T-cell (primary cell): ENCODE measurements at regions not wholly inside any gene's neighbourhood (a gene's known extent, or its start where the extent isn't known, plus 50 kb on each side); places are given as distances from the start of the nearest gene placed in this dataset.

ENCODE experiments used
- ATAC-seq, 4 experiments: fragments of 200-7000 bp in 3 of 4; fragments of 150-1000 bp in 1 of 4; cut with Tn5 transposase; replicated peaks in 1 of 4; 1 replicate in 3 of 4; 2 replicates in 1 of 4; pipeline ENCODE4 v1.10.0; 2021; ENCODE audit warnings: moderate library complexity in 3 of 4, mild to moderate bottlenecking in 2 of 4, moderate number of reproducible peaks in 1 of 4
- CTCF ChIA-PET, 2 donors: fragments of 300-600 bp; sonication (Branson Sonifier 250); formaldehyde crosslinking; loops; one replicate each; lab custom pipeline; 2022; ENCODE audit warnings: antibody characterized with exemption in 2 of 2; lab: Charles Lee
- POLR2A ChIA-PET, 2 donors: fragments of 300-600 bp; sonication (Branson Sonifier 250); formaldehyde crosslinking; loops; one replicate each; lab custom pipeline; 2022; ENCODE audit warnings: antibody characterized with exemption in 2 of 2; lab: Charles Lee
- DNase-seq, 35 experiments: peaks; one replicate each; pipeline versions ENCODE4 v3.0.0 to v3.0.0-alpha.2; 2013 to 2023
- H3K27ac ChIP-seq: one replicate; pipeline ENCODE4 v1.5.1; 2013; ENCODE audit warnings: low read length
- H3K27me3 ChIP-seq, 2 experiments: replicated peaks in 1 of 2; 1 replicate in 1 of 2; 2 replicates in 1 of 2; pipeline versions ENCODE4 v1.6.1 to v1.7.0; 2013; ENCODE audit warnings: low read length in 1 of 2, mixed read lengths in 1 of 2; ENCODE audit not compliant: control insufficient read depth in 2 of 2, insufficient read depth in 2 of 2; ENCODE audit errors: extremely low read depth in 1 of 2
- H3K36me3 ChIP-seq, 2 donors: 1 replicate in 1 of 2; 2 replicates in 1 of 2; pipeline versions ENCODE4 v1.6.1 to v1.7.0; 2013; ENCODE audit warnings: low read length in 1 of 2; ENCODE audit not compliant: control insufficient read depth in 2 of 2, insufficient read depth in 1 of 2; ENCODE audit errors: extremely low read depth in 1 of 2
- H3K4me1 ChIP-seq, 2 experiments: 1 replicate in 1 of 2; 2 replicates in 1 of 2; pipeline versions ENCODE4 v1.6.1 to v1.7.0; 2013; ENCODE audit warnings: low read length in 2 of 2, mixed read lengths in 1 of 2; ENCODE audit not compliant: insufficient read depth in 2 of 2, control insufficient read depth in 1 of 2; ENCODE audit errors: extremely low read depth in 1 of 2
- H3K4me3 ChIP-seq, 2 donors: 1 replicate in 1 of 2; 2 replicates in 1 of 2; pipeline versions ENCODE4 v1.5.1 to v1.7.0; 2013; ENCODE audit warnings: mild to moderate bottlenecking in 2 of 2, low read length in 1 of 2, moderate library complexity in 1 of 2; ENCODE audit not compliant: control insufficient read depth in 1 of 2; ENCODE audit errors: extremely low read depth in 1 of 2
- H3K9me3 ChIP-seq: 2 replicates; pipeline ENCODE4 v1.7.0; 2013
- H3K27ac Mint-ChIP-seq, 2 donors: one replicate each; pipeline ENCODE4 v1.8.0; 2020 to 2021; ENCODE audit warnings: mild to moderate bottlenecking in 2 of 2, mixed read lengths in 2 of 2
- H3K27me3 Mint-ChIP-seq, 2 donors: one replicate each; pipeline ENCODE4 v1.8.0; 2021 to 2022; ENCODE audit warnings: mixed read lengths in 2 of 2
- H3K36me3 Mint-ChIP-seq: one replicate; pipeline ENCODE4 v1.8.0; 2021; ENCODE audit warnings: mixed read lengths
- H3K4me1 Mint-ChIP-seq, 3 donors: one replicate each; pipeline ENCODE4 v1.8.0; 2020 to 2022; ENCODE audit warnings: mixed read lengths in 3 of 3, mild to moderate bottlenecking in 1 of 3
- H3K4me3 Mint-ChIP-seq, 3 donors: one replicate each; pipeline ENCODE4 v1.8.0; 2020 to 2022; ENCODE audit warnings: mild to moderate bottlenecking in 3 of 3, mixed read lengths in 3 of 3, moderate library complexity in 3 of 3
- H3K9me3 Mint-ChIP-seq, 3 donors: one replicate each; pipeline ENCODE4 v1.8.0; 2020 to 2022; ENCODE audit warnings: mixed read lengths in 3 of 3
- whole genome bisulfite sequencing: methylation state at CpG from one replicate; pipeline ENCODE4 v1.1.5; 2013; ENCODE audit warnings: missing lambda C conversion rate; ENCODE audit not compliant: insufficient coverage; 5-methylcytosine and 5-hydroxymethylcytosine counted together

- no peaks in the 10 kb centered on the region for H3K27me3 ChIP-seq
- no peak overlapping the region for H3K4me3 ChIP-seq
- no peaks in the 10 kb centered on the region for H3K9me3 Mint-ChIP-seq
- no peaks in the 10 kb centered on the region for H3K4me1 ChIP-seq
- no peaks in the 10 kb centered on the region for H3K9me3 ChIP-seq
- WGBS: no CpG with 5 or more reads among the region's 4 CpGs
- DNase-seq (no peak), ATAC-seq (no peak)
- no peaks in the 10 kb centered on the region for H3K27me3 Mint-ChIP-seq
- no peak overlapping the region for H3K4me3 Mint-ChIP-seq
- H3K36me3 ChIP-seq: no peaks in the 10 kb centered on the region
- no peaks in the 10 kb centered on the region for H3K4me1 Mint-ChIP-seq
- CTCF ChIA-PET: no interaction called here
- H3K27ac ChIP-seq: no peak overlapping the region
- H3K36me3 Mint-ChIP-seq: no peaks in the 10 kb centered on the region
- POLR2A ChIA-PET: no interaction called here
- no peak overlapping the region for H3K27ac Mint-ChIP-seq
Observed at GRCh38 chr4:13990596-13991589, 363.4 kb upstream of the BOD1L1 start.

- Mint-ChIP-seq H3K4me1 (no peaks in the 10 kb centered on the region), H3K27me3 (no peaks in the 10 kb centered on the region), H3K36me3 (no peaks in the 10 kb centered on the region), H3K9me3 (no peaks in the 10 kb centered on the region), H3K27ac (no peak overlapping the region), H3K4me3 (no peak overlapping the region)
- Histone ChIP-seq H3K36me3 (no peaks in the 10 kb centered on the region), H3K27ac (no peak overlapping the region), H3K9me3 (no peaks in the 10 kb centered on the region), H3K27me3 (no peaks in the 10 kb centered on the region), H3K4me3 (no peak overlapping the region), H3K4me1 (no peaks in the 10 kb centered on the region)
- CTCF ChIA-PET: no interaction called here
- no peak for DNase-seq
- POLR2A ChIA-PET: no interaction called here
- no peak for ATAC-seq
- WGBS: 82% methylated on average over 1 of the region's 2 CpGs
Observed at GRCh38 chr4:13992041-13992440, 364.5 kb upstream of the BOD1L1 start.

GRCh38 chr4:13992975-13993520 is 365.5 kb upstream of the BOD1L1 start:
- ATAC-seq: no peak
- POLR2A ChIA-PET: no interaction called here
- Histone ChIP-seq H3K9me3 (no peaks in the 10 kb centered on the region), H3K4me1 (no peaks in the 10 kb centered on the region), H3K27me3 (no peaks in the 10 kb centered on the region), H3K27ac (no peak overlapping the region), H3K36me3 (no peaks in the 10 kb centered on the region), H3K4me3 (no peak overlapping the region)
- no peaks in the 10 kb centered on the region for H3K36me3 Mint-ChIP-seq
- no peaks in the 10 kb centered on the region for H3K27me3 Mint-ChIP-seq
- CTCF ChIA-PET: no interaction called here
- no peaks in the 10 kb centered on the region for H3K4me1 Mint-ChIP-seq
- H3K27ac Mint-ChIP-seq: no peak overlapping the region
- no CpG with 5 or more reads among the region's 1 CpG for WGBS
- no peaks in the 10 kb centered on the region for H3K9me3 Mint-ChIP-seq
- H3K4me3 Mint-ChIP-seq: no peak overlapping the region
- DNase-seq: no peak

GRCh38 chr4:13994016-13994415 is 366.5 kb upstream of the BOD1L1 start:
- Mint-ChIP-seq H3K36me3 (no peaks in the 10 kb centered on the region), H3K4me1 (no peaks in the 10 kb centered on the region), H3K27me3 (no peaks in the 10 kb centered on the region), H3K27ac (no peak overlapping the region), H3K4me3 (no peak overlapping the region), H3K9me3 (peaks cover 0 to 3% (median 0%) of the 10 kb centered on the region in 3 donors)
- H3K27me3 ChIP-seq: no peaks in the 10 kb centered on the region
- no CpG with 5 or more reads among the region's 2 CpGs for WGBS
- DNase-seq (no peak), ATAC-seq (no peak)
- POLR2A ChIA-PET: no interaction called here
- H3K36me3 ChIP-seq: no peaks in the 10 kb centered on the region
- no peaks in the 10 kb centered on the region for H3K4me1 ChIP-seq
- no peaks in the 10 kb centered on the region for H3K9me3 ChIP-seq
- no peak overlapping the region for H3K27ac ChIP-seq
- H3K4me3 ChIP-seq: no peak overlapping the region
- CTCF ChIA-PET: interaction anchor here in 1 of 2 donors (0.6 kb wide), 2 partner anchors 29 to 1166 kb away, joined by 3 read pairs; no protein-coding TSS in a partner anchor

- H3K4me3 Mint-ChIP-seq: no peak overlapping the region
- H3K9me3 ChIP-seq: no peaks in the 10 kb centered on the region
- ChIA-PET CTCF (no interaction called here), POLR2A (no interaction called here)
- peaks cover 6 to 28% (median 25%) of the 10 kb centered on the region in 3 donors for H3K9me3 Mint-ChIP-seq
- no peaks in the 10 kb centered on the region for H3K4me1 ChIP-seq
- no peaks in the 10 kb centered on the region for H3K36me3 ChIP-seq
- WGBS: 70% methylated on average over 2 of the region's 3 CpGs
- ATAC-seq: no peak
- no peak overlapping the region for H3K27ac ChIP-seq
- no peak for DNase-seq
- H3K4me3 ChIP-seq: no peak overlapping the region
- peaks cover 0 to 3% of the 10 kb centered on the region in 2 donors for H3K27me3 Mint-ChIP-seq
- H3K27ac Mint-ChIP-seq: no peak overlapping the region
- no peaks in the 10 kb centered on the region for H3K4me1 Mint-ChIP-seq
- no peaks in the 10 kb centered on the region for H3K36me3 Mint-ChIP-seq
- H3K27me3 ChIP-seq: no peaks in the 10 kb centered on the region
Observed at GRCh38 chr4:13998850-13999445, 371.4 kb upstream of the BOD1L1 start.

GRCh38 chr4:14000091-14000814 is 372.7 kb upstream of the BOD1L1 start:
- Histone ChIP-seq H3K36me3 (no peaks in the 10 kb centered on the region), H3K27ac (no peak overlapping the region), H3K9me3 (no peaks in the 10 kb centered on the region), H3K27me3 (no peaks in the 10 kb centered on the region), H3K4me3 (no peak overlapping the region), H3K4me1 (no peaks in the 10 kb centered on the region)
- ChIA-PET POLR2A (interaction anchor here in 1 of 2 donors (0.6 kb wide), 1 partner anchor 455 kb away, joined by 3 read pairs; no protein-coding TSS in a partner anchor), CTCF (no interaction called here)
- ATAC-seq (no peak), DNase-seq (no peak)
- H3K27me3 Mint-ChIP-seq: peaks cover 0 to 3% of the 10 kb centered on the region in 2 donors
- H3K4me3 Mint-ChIP-seq: no peak overlapping the region
- no peak overlapping the region for H3K27ac Mint-ChIP-seq
- WGBS: 43% methylated on average over 1 of the region's 2 CpGs
- H3K36me3 Mint-ChIP-seq: no peaks in the 10 kb centered on the region
- H3K9me3 Mint-ChIP-seq: peaks cover 6 to 28% (median 25%) of the 10 kb centered on the region in 3 donors
- H3K4me1 Mint-ChIP-seq: no peaks in the 10 kb centered on the region
